IPS DF 4.7 (cell line): ENCODE measurements at regions not wholly inside any gene's neighbourhood (a gene's known extent, or its start where the extent isn't known, plus 50 kb on each side); places are given as distances from the start of the nearest gene placed in this dataset.
A peak's percentile ranks its signal among the peaks of the same experiment; 100 is the strongest.

Experiments
- DNase-seq: peaks from one replicate; pipeline ENCODE4 v3.0.0-alpha.2; 2013; ENCODE audit warnings: low spot score; ENCODE audit errors: extremely low read depth

DNA sequence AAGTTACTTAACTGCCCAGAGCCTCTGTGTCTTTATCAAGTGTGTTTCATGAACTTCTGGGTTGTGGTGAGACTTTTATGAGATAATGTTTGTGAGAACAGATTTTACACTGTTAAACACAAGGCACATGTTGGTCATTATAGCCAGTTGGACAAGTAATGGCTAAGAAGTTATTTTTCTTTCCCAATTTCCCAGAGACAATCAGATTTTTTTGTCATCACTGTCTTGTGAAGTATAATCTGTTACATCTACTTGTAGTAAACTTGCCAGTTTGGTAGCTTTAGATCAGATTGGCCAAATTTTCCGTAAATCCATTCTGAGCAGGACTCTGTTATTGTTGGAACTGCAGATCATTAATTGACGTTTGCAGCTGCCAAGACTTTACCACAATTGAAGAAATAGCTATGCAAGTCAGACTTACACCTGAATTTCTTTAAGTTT lies 838.8 kb downstream of the SLC4A3 start:
- DNase-seq, result no peak

DNA sequence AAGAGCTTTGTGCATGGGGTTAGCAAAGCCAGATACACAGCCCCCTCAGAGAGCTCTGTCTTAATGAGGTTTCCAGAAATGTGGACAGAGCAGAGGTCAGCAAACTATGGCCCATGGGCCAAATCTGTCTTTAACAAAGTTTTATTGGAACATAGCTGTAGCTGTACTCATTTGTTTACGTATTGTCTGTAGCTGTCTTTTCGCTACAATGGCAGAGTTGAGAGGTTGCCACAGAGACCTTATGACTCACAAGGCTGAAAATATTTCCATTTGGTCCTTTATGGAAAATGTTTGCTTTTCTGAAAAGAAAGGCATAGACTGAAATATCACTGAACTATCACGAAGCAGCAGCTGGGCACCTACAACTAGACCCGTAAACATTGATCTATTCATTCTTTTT lies 841.8 kb downstream of the SLC4A3 start:
- DNase-seq, result no peak

DNA sequence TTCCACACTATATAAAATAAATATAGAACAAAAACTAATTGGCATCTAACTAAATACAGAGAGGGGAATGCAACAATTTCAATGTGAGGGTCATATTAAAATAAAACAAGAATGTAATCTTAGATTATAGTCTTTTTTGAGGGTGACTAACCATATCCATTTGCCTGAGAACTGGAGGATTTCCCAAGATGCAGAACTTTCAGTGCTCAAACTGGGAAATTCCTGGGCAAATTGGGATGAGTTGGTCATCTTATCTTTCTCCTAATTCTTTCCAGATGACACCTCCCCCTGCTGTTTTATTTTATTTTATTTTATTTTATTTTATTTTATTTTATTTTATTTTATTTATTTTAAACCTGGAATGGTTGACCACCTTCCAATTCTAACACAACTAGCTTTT lies 846.2 kb downstream of the SLC4A3 start:
- DNase-seq, result no peak

DNA sequence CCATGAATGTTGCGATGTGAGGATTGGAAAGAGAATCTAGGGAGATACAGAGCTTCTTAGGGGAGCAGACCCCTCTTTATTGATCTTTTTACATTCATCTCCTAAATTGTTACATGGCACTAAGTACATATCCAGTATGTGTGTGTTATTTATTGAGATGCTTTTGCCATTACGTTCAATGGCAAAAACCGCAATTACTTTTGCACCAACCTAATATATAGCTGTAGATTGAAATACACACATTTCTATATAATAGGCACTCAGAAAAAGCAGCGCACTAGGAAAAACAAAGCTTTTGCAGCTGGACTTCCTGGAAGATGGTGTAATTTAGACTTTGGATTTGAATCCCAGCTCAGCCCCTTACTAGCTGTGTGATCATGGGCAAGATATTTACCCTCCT lies 849.4 kb downstream of the SLC4A3 start:
- DNase-seq, result no peak

DNA sequence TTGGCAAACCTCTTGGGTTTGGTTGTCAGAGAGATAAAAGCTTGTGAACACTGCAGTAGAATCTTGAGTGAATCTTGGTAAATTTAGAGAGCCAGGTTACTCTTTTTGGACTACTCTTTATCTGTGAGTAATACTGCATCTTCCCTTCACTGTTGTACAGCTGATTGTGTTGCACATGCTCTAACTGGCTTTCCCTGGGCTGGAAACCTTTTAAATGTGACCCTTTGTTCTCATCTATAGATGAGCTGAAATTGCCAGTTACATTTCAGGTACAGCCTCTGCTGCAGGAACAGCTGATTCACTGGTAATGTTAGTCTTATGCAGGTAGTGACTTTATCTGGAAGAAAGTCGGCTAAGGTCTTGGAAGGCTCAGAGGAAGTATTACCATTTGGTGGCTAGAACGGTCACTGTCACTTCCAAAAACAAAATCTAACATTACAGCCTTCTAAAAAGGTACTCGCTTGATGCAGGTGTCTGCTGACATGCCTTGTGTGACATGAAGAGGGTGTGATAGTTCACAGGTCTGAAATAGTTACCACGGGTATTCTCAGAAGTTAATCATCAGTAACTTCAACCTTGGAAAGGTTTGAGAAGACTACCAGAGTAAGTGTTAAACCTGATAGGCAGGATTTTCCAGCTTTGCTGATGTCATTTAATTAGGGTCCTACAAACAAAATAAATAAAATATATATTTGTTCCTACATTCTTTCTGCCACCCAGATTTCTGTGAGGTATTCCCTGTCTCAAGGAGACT lies 851.1 kb downstream of the SLC4A3 start:
- no peak for DNase-seq

DNA sequence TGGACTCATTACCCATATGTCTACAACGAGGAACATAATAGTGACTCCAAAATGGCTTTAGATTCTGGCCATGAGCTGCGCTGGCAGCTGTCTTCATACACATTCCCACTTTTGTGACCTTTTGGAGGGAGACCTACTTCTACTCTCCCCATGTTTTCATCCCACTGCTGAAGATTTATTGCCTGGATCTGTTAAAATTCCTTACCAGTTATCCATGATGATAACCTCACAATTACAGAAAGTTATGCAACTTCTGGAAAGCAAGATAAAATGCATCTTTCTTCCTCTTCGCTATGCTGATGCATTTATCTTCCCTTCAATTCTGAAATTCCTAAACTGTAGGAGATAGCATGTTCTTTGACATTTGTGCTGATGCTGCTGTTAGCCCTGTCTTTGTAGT lies 855.3 kb downstream of the SLC4A3 start:
- no peak for DNase-seq

DNA sequence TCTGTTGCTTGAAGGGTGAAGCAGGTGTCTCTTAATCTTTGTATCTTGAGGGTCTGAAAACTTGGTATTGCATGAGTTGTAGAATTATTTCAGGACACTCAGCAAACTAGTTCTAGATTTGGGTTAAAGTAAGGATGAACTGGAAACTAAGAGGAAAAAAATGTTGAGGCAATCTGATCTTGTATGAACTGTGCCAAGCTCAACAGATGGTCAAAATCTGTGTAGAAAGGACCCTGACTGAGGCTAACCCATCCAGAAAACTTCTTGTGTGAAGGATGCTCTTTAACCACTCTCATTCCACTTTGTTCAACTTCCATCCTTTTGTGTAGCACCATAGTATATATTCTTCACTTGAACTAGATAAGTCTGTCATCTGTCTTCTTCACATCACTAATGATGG lies 861.7 kb downstream of the SLC4A3 start:
- DNase-seq, result no peak

DNA sequence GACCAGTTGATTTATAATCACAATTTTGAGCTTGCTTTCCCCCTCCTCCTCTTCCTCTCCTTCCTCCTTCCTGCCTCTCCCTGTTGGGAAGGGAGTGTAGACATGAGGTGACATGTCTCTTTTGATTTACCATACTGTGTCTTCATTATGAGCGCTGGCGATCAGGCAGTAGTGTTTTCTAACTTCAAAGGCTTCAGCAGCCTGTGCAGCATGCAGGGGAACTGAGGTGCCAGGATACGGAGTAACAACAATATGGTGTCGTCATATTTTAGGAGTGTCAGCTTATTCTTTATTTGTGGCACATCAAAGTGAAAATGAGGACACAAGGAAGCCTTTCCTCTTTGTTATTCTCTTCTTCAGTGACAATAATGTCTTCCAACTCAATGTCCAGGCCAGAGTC lies 864.2 kb downstream of the SLC4A3 start:
- no peak for DNase-seq

DNA sequence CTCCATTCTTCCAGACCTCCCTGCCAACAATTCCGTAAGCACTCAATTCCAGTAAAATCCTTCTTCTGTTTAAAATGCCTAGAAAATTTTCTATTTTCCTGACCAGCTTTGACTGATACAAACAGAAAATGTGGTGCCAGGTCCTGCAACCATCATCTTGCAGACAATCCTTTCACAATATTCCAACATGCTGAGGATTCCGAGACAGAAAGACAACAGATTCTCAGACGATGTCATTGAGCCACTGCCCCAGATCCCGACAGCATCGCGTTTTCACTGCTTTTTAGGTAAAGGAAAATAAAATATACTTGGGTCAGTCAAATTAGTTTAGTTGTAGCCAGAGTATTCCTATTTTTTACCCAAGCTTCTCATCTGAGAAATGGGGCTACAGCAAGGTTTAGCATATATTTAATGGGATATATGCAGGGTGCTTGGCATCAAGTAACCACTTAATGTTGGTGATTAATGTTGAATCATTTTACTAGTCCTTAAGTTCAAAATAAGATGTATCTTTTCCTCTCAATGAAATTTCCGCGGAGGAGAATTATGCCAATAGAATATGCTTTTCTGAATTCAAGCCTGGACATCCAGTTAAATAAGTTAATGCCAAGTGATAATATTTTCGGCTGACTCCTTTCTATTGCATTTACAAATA lies 866.6 kb downstream of the SLC4A3 start:
- no peak for DNase-seq

DNA sequence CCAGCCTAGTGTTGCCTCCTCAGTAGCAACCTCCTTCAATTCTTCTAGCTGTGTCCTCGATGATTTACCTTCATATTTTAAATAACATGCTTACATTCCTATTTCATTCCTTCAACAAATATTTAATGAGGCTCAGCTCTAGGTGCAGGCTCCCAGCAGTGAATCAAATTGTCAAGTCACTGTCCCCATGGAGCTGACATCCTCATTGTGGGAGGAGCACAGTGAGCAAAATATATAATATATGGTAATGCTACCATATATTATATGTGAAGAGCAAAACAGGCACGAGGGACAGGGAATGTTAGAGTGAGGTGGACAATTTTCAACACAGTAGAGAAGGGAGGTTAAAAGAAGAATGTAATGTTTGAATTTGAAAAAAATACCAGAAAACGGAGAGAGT lies 869.1 kb downstream of the SLC4A3 start:
- no peak for DNase-seq

DNA sequence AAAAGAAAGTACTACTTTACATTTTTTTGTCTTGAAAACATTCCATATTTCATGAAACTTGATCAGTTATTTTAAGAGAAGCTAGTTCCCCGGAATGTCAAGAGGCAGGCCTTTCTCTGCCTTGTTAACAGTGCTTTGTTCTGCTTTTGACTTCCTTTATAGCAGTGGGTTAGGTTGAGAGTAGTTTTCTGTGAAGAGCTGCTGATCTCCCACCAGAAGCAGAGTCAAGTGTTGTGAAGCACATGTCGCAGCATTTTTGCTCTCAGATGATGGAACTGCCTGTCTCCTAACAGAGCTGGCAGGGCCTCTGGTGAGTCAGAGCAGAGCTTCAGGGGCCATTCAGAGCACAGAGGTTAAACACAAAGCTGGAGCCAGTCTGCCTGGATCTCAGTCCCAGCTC lies 871.8 kb downstream of the SLC4A3 start:
- no peak for DNase-seq

DNA sequence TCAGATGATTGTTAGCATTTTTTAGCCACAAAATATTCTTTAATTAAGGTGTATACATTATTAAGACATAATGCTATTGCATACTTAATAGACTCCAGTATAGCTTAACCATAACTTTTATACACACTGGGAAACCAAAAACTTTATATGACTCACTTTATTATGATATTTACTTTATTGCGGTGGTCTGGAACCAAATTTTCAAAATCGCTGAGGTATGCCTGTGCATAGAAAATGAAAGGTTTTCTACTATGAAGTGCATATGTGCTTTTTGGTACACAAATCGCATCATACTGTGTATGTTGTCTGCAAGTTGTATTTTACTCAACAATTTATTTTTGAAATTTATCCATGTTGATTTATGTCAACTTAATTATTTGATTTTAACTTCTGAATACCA lies 875.1 kb downstream of the SLC4A3 start:
- DNase-seq, result no peak

DNA sequence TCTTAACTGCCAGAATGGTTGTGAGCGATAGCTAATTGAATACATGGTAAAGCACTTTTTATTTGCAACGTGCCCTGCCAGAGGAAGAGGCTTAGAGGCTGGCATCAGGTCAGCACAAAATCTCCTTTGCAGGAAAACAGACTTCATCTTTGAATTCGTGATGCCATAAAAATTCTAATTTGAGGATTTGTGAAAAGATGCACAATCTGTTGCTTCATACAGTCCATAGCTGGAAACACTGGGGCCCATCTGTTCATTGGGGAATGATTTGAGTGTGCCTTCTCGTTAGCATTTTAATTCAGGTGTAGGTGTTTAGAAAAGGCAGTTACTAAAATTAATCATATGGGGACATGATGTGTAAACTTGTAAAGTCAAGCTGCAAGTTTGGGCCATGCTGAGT lies 876.0 kb downstream of the SLC4A3 start:
- DNase-seq, result no peak

DNA sequence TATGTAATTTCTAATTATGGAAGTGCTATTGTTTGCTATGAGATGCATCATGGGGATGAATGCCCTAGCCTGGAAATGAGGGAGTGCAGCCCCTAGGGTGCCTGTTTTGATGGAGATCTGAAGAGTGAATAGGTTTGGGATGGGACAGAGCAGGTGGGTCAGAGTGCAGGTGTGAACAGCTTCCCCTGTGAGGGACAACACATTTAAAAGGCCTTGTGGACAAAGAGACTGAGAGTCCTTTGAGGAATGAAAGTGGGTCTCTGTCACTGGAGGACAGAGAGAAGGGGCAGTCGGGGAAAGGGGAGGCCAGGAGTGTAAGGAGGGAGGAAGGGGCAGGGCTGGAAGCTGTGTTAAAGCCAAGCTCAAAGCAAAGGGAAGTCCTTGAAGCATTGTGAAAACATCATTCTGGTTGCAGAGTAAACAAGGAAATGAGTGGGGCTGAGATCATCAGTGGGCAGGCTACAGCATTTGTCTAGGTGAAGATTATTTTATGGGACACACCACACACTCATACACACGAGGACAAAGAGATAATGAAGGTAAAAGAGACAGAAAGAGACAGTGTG lies 877.6 kb downstream of the SLC4A3 start:
- peak; percentile 28 for DNase-seq

DNA sequence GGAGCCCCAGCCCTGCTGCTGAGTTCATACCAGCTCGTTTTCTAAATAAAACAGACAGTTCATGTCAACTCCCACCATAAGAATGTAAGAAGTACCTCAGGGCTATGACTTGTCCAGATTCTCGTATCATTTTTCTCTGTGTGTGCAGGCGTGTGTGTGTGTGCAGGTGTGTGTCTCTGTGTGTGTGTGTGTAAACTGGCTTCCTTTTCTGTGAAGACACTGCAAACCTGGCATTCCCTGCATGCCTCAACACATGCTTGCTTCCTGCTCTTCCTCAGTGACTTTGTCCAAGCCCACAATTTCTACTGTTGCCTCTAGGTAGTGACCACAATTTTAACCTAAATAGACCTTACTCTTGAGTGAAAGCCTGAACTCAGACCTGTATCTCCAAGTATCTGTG lies 879.0 kb downstream of the SLC4A3 start:
- no peak for DNase-seq

DNA sequence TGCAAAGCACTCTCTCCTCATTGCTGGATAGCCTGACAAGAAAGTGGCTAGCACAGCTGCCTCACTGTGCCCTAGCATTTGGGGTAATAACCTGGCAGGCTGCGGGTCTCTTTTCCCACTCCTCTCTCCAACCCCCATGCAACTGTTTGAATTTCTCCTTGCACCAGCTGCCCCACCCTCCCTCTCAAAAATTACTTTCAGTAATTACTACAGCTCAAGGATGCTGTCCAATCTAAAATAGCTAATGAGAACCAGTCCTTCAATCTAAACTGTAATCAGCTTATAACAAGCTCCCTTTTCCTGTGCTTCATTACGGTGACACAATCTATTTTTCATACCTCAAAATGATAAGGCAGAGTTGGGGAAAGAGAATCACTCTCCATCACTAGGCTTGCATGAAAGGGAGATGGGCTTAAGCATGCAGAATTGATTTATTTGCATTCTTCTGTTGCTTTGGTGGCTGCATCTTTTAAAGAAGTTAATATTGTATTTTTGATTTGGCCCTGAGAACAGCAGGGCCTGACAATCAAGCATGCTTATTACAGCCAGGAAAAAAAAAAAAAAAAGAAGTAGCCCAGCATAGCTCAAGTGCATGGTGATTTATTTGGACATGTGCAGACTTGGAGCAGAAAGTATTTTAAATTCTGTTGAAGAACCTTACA lies 881.8 kb downstream of the SLC4A3 start:
- DNase-seq, result no peak

DNA sequence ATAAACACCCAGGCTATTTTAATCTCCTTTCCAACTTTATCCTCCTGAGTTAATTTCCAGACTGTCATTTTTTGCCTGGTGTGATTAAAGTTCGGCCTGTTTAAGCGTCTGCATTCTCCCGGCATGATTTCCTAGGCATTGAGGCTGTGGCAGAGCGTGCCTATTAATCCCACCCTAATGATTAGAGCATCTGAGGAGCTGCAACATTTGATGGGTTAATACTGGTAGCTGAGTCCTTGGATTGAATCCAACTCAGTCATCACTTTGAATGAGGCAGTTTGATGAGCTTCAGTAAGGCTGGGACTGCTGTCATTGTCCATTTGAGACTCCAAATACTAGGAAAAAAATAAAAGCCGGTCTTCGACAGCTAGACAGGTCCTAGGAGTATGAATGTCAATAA lies 882.5 kb downstream of the SLC4A3 start:
- DNase-seq, result no peak

DNA sequence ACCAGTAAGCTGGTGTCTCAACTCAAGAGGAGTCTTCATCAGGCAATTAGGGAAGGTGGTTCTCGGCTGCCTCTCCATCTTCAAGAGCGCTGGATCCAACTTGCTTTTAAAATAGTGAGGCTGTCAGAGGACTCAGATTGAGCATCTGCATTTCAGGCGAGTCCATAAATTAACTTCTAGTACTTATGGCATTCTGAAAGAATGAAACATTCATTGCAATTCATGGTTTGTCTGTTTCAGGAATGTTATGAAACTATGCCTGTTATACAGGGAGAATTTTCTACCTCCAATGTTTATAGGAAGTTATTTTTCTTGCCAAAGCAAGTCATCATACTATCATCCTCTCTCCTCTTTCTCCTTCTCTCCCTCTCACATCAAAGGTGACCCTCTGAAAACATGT lies 883.2 kb downstream of the SLC4A3 start:
- no peak for DNase-seq

DNA sequence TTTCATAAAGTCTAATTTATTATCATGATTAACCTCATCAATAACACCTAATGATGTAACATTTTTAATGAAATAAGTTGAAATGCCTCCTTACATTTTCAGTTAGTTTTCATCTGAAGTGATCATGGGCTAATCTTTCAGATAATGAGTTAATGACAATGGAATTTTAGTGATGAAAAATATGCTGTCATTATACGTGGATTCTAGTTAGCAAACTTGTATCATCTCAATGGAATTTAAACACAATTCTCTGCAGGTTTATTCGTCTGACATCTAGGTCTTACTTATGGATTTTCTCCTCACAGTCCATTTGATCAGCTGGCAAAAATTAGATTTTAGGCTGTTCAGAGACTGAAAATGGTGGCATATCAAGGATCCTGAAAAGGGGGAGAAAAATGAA lies 885.0 kb downstream of the SLC4A3 start:
- DNase-seq, result no peak

DNA sequence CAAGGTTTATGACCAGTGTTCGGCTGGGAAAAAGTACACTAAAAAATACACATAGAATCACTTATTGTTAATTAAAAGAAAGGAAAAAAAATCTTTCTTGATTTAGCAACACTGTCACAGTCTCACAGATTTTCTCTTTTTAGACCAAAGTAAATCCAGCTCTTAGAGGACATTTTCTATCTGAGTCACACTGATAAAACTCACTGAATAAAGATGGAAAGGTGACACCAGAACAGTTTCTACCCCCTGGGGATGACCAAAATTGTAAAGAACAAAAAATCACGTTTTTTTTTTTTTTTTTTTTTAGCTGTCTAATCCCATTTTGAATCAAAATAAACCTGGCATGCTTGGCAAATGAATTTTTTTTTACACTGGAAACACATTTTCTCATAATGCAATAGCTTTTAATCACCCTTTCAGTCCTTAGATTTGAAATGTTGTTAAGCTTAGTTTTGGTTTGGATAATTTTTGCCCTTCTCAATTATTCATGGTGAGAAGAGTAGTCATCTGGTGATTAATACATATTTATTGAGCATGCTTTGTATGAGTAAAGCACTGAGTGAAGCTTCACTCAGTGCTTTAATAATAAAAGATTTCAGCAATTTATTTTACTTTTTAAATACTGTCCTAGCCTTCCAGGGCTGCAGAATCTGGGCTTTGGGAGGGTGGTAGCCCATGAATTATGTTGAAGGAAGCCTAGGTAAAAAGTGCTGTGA lies 886.3 kb downstream of the SLC4A3 start:
- DNase-seq, result no peak

DNA sequence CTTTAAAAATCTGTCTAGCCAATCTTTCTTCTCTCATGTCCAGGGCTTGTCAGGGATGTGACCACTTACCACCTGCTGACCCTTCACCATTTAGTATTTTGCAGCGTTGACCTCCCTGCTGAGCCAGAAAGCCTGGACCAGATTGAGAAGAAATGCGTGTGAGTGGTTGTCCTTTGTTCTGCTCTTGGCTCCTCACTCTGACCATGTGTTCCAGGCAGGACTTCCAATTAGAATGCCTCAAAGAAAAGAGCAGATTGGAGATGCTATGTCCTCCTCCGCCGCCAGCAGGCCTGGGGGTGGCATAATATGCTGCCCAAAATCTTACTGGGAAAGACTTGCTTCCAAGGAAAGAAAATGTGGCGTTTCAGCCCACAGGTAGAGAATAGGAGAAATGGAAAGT lies 894.1 kb downstream of the SLC4A3 start:
- no peak for DNase-seq

DNA sequence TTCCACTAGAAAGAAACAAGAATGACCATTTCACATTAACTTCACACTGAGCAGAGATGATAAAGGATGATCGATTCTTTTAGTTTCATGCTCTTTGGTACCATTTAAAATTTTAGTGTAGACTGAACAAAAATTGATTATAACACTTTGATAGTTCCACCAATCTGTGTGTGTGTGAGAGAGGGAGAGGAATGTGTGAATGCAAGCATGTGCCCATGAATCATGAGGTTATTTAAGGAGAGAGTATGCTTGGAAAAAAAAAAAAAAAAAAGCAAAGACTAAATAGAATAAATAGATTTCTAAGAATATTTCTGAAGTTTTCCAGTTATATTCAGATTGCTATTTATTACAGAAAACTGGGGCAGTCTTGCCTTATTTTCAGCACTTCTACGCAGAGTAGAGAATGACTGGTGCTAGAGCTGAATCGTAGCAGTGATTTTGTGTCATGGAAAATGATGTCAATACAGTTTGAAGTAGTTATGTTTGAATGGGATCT lies 900.8 kb downstream of the SLC4A3 start:
- DNase-seq, result no peak
